ENCODE measurements at regions not wholly inside any gene's neighbourhood (a gene's known extent, or its start where the extent isn't known, plus 50 kb on each side); places are given as distances from the start of the nearest gene placed in this dataset.

DNA sequence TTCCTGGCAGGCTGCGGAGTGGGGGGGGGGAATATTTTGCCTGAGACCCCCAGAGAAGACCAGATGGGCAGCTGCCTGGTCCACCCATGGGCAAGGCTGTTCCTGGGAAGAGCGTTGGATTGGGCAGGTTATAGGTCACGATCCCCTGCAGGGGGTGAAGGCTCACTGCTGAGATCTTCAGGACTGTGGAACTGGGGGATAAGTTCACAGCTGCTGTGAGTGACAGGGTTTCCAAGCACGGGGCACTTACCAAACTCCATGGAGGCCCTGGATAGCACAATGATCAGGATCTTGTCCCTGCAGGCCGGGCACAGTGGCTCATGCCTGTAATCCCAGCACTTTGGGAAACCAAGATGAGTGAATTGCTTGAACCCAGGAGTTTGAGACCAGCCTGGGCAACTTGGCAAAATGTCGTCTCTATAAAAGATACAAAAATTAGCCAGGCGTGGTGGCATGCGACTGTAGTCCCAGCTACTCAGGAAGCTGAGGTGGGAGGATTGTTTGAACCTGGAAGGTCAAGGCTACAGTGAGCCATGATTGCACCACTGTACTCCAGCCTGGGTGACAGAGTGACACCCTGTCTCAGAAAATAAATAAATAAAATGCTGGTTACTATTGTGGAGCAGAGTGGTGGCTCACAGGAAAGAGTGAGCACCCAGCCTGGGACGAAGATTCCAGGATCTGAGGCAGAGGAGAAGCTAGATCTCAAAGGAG, 68.0 kb upstream of the HELT start:
- Histone ChIP-seq H3K4me1 (peaks cover 16% of the 10 kb centered on the region), H3K36me3 (no peaks in the 10 kb centered on the region), H3K27ac (no peak overlapping the region), H3K9me3 (no peaks in the 10 kb centered on the region), H3K4me3 (no peak overlapping the region), H3K27me3 (peaks cover 10% of the 10 kb centered on the region)
- TF ChIP-seq POLR2A (IDR thresholded peaks at IDR 0.05) (no peak), POLR2AphosphoS5 (IDR thresholded peaks at IDR 0.05) (no peak), EP300 (IDR thresholded peaks at IDR 0.05) (no peak)
- TF ChIP-seq, protein P1, sequence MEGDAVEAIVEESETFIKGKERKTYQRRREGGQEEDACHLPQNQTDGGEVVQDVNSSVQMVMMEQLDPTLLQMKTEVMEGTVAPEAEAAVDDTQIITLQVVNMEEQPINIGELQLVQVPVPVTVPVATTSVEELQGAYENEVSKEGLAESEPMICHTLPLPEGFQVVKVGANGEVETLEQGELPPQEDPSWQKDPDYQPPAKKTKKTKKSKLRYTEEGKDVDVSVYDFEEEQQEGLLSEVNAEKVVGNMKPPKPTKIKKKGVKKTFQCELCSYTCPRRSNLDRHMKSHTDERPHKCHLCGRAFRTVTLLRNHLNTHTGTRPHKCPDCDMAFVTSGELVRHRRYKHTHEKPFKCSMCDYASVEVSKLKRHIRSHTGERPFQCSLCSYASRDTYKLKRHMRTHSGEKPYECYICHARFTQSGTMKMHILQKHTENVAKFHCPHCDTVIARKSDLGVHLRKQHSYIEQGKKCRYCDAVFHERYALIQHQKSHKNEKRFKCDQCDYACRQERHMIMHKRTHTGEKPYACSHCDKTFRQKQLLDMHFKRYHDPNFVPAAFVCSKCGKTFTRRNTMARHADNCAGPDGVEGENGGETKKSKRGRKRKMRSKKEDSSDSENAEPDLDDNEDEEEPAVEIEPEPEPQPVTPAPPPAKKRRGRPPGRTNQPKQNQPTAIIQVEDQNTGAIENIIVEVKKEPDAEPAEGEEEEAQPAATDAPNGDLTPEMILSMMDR (IDR thresholded peaks at IDR 0.05) = no peak
- DNase-seq (ENCODE audit: low spot score in 2 of 2) = no peak
- 86% methylated on average over 9 of the region's 9 CpGs for WGBS

DNA sequence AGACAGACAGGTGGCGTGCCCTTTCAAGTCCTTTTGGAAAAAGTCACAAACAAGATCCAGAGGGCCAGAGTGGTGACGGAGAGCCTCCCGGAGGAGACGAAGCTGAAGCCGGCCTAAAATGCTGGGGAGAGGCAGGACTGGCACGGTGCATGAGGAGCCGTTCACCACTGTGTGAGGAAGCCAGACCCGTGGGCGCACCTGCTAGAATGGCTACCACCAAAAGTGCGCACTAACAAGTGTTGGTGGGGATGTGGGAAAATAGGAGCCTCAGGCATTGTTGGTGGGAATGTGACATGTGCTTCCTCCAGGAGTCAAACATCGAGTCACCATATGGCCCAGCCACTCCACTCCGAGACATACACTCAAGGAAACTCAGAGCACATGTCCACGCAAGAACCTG, 67.4 kb upstream of the HELT start:
- WGBS = 86% methylated on average over 13 of the region's 13 CpGs

DNA sequence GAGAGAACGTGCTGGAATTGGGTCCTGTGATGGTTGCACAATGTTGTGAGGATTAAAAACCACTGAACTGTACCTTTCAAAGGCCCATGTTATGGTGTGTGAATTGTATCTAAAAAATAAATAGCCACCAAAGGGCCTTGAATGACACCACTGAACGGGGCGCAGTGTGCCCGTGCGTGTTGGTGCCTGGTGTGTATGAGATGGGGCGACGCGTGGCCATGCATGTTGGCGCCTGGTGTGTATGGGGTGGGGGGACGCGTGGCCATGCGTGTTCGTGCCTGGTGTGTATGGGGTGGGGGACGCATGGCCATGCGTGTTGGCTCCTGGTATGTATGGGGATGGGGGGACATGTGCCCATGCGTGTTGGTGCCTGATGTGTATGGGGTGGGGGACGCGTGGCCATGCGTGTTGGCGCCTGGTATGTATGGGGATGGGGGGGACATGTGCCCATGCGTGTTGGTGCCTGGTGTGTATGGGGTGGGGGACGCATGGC, 66.6 kb upstream of the HELT start:
- WGBS = 89% methylated on average over 22 of the region's 22 CpGs
- TF ChIP-seq POLR2AphosphoS5 (IDR thresholded peaks at IDR 0.05) (no peak), POLR2A (IDR thresholded peaks at IDR 0.05) (no peak)

More for the DNA sequence above, 67.4 kb upstream of the HELT start:
- no peak overlapping the region for H3K27ac ChIP-seq
- H3K9me3 ChIP-seq = no peaks in the 10 kb centered on the region
- TF ChIP-seq POLR2A (IDR thresholded peaks at IDR 0.05) (no peak), EP300 (IDR thresholded peaks at IDR 0.05) (no peak), POLR2AphosphoS5 (IDR thresholded peaks at IDR 0.05) (no peak)
- TF ChIP-seq, protein P1 (IDR thresholded peaks at IDR 0.05) = no peak
- H3K4me3 ChIP-seq = no peak overlapping the region
- peaks cover 16% of the 10 kb centered on the region for H3K4me1 ChIP-seq
- H3K36me3 ChIP-seq = no peaks in the 10 kb centered on the region
- DNase-seq (ENCODE audit: low spot score in 2 of 2) = no peak
- peaks cover 10% of the 10 kb centered on the region for H3K27me3 ChIP-seq

DNA sequence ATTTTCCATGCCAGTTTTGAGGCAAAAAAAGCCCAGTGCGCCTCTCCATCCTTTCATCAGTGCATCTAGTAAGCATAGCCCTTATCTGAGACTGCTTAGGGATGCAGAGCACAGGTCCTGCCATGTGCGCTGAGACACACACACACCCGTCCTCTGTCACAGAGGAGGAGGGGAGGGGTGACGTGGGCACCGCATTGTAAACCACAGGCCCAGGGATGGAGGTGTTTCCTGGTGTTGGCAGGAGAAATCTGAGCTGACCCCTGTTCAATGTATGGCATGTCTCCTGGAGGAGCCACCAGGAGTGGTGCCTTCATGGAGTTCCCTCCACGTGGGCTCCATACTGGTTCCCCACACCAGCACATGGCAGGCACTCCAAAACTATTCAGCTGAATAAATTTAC, 65.8 kb upstream of the HELT start:
- peaks cover 16% of the 10 kb centered on the region for H3K4me1 ChIP-seq
- H3K9me3 ChIP-seq = no peaks in the 10 kb centered on the region
- 86% methylated on average over 5 of the region's 6 CpGs for WGBS
- peaks cover 3% of the 10 kb centered on the region for H3K27me3 ChIP-seq
- H3K36me3 ChIP-seq = no peaks in the 10 kb centered on the region
- no peak for DNase-seq (ENCODE audit: low spot score in 2 of 2)
- TF ChIP-seq POLR2A (IDR thresholded peaks at IDR 0.05) (no peak), EP300 (IDR thresholded peaks at IDR 0.05) (no peak), POLR2AphosphoS5 (IDR thresholded peaks at IDR 0.05) (no peak)
- TF ChIP-seq, protein P1 (IDR thresholded peaks at IDR 0.05) = no peak
- no peak overlapping the region for H3K4me3 ChIP-seq
- H3K27ac ChIP-seq = no peak overlapping the region

More for the DNA sequence above, 66.6 kb upstream of the HELT start:
- Histone ChIP-seq H3K27me3 (peaks cover 10% of the 10 kb centered on the region), H3K4me1 (peaks cover 16% of the 10 kb centered on the region), H3K4me3 (no peak overlapping the region), H3K27ac (no peak overlapping the region), H3K9me3 (no peaks in the 10 kb centered on the region), H3K36me3 (no peaks in the 10 kb centered on the region)
- DNase-seq (ENCODE audit: low spot score in 2 of 2) = no peak

DNA sequence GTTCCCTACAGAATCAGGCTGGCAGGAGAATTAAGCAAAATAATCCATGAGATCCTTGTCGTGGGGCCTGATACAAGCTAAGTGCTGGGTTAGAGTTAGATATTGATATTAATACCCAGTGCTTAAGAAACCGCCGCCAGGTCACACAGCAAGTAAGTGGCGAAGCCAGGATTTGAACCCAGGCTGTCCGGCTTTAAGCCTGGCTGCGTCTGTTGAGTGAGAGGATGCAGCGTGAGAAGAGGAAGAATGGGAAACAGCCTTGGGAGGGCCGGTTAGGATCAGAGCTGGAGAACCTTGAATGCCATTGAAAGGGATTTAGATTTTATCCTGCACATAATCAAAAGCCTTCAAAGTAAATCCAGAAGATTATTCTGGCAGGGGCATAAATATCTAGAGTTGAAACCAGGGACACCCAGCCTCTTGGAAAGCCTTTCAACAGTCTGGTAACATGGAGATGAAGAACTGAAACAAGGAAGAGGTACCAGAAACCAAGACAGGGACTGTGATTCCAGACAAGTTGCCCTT, 64.8 kb upstream of the HELT start:
- peaks cover 21% of the 10 kb centered on the region for H3K4me1 ChIP-seq
- H3K4me3 ChIP-seq = no peak overlapping the region
- no peaks in the 10 kb centered on the region for H3K9me3 ChIP-seq
- no peaks in the 10 kb centered on the region for H3K36me3 ChIP-seq
- DNase-seq (ENCODE audit: low spot score in 2 of 2) = no peak
- 78% methylated on average over 8 of the region's 8 CpGs for WGBS
- no peak overlapping the region for H3K27ac ChIP-seq
- TF ChIP-seq EP300 (IDR thresholded peaks at IDR 0.05) (no peak), POLR2A (IDR thresholded peaks at IDR 0.05) (no peak), POLR2AphosphoS5 (IDR thresholded peaks at IDR 0.05) (no peak)
- no peaks in the 10 kb centered on the region for H3K27me3 ChIP-seq

DNA sequence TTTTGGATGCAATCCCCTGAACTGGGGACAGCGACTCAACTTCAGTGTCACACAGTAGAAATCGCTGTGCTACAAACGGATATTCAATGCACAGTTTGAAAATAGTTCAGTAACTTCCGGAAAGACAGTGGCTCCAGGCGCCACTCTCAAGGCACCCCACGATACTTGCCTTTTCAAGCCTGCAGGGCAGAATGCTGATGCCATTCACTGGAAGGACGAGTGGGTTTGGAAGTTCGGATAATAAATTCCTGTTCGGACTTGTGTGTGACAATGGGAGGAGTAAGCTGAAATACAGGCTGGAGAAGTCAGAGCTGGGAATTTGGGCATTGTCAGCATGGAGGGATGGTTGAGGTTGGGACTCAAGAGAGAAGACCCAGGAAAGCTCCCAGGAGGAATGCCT, 64.3 kb upstream of the HELT start:
- TF ChIP-seq POLR2AphosphoS5 (IDR thresholded peaks at IDR 0.05) = no peak
- TF ChIP-seq, protein P1 (IDR thresholded peaks at IDR 0.05) = no peak
- TF ChIP-seq POLR2A (IDR thresholded peaks at IDR 0.05) = no peak
- no peak for TF ChIP-seq EP300 (IDR thresholded peaks at IDR 0.05)
- DNase-seq (ENCODE audit: low spot score in 2 of 2) = no peak
- Histone ChIP-seq H3K9me3 (no peaks in the 10 kb centered on the region), H3K4me1 (peaks cover 22% of the 10 kb centered on the region), H3K27ac (no peak overlapping the region), H3K27me3 (no peaks in the 10 kb centered on the region), H3K36me3 (no peaks in the 10 kb centered on the region), H3K4me3 (no peak overlapping the region)
- 56% methylated on average over 9 of the region's 9 CpGs for WGBS
